SK-N-DZ (cell line): ENCODE measurements at regions not wholly inside any gene's neighbourhood (a gene's known extent, or its start where the extent isn't known, plus 50 kb on each side); places are given as distances from the start of the nearest gene placed in this dataset.
"Not testable (repeated sequence)": the region's sequence is repeated elsewhere in the genome, so short reads cannot be mapped to it uniquely, and the experiment has no call there.

Source experiments
- DNase-seq: peaks from one replicate; pipeline ENCODE4 v3.0.0-alpha.2; 2015; ENCODE audit warnings: low spot score

- not testable (repeated sequence) for DNase-seq
These were observed 111.2 kb upstream of the DEFB108B start for GRCh38 chr11:71721840-71722239.

- DNase-seq = not testable (repeated sequence)
These were observed 109.0 kb upstream of the DEFB108B start for GRCh38 chr11:71723991-71724390.

- not testable (repeated sequence) for DNase-seq
These were observed 102.3 kb upstream of the DEFB108B start for GRCh38 chr11:71730748-71731147.

- DNase-seq = not testable (repeated sequence)
These were observed 98.6 kb upstream of the DEFB108B start for GRCh38 chr11:71734368-71734767.

GRCh38 chr11:71738317-71738716, 94.7 kb upstream of the DEFB108B start:
- not testable (repeated sequence) for DNase-seq

- not testable (repeated sequence) for DNase-seq
These were observed 89.6 kb upstream of the DEFB108B start for GRCh38 chr11:71743385-71743784.

- DNase-seq = not testable (repeated sequence)
These were observed 87.3 kb upstream of the DEFB108B start for GRCh38 chr11:71745656-71746055.

GRCh38 chr11:71746263-71746662, 86.7 kb upstream of the DEFB108B start:
- DNase-seq = not testable (repeated sequence)

- DNase-seq = not testable (repeated sequence)
These were observed 83.9 kb upstream of the DEFB108B start for GRCh38 chr11:71748965-71749620.

GRCh38 chr11:71750908-71751307, 82.1 kb upstream of the DEFB108B start:
- DNase-seq = not testable (repeated sequence)

- DNase-seq = peak; percentile 34
These were observed 68.1 kb upstream of the DEFB108B start for GRCh38 chr11:71764695-71765491.

- DNase-seq = not testable (repeated sequence)
These were observed 66.0 kb upstream of the DEFB108B start for GRCh38 chr11:71767016-71767415.

GRCh38 chr11:71772193-71772592, 60.8 kb upstream of the DEFB108B start:
- not testable (repeated sequence) for DNase-seq

- DNase-seq = no peak
These were observed 58.3 kb upstream of the DEFB108B start for GRCh38 chr11:71774603-71775222.

- DNase-seq = not testable (repeated sequence)
These were observed 52.9 kb upstream of the DEFB108B start for GRCh38 chr11:71780116-71780515.

- DNase-seq = not testable (repeated sequence)
These were observed 52.2 kb upstream of the DEFB108B start for GRCh38 chr11:71780771-71781170.

GRCh38 chr11:71781491-71781890, 51.5 kb upstream of the DEFB108B start:
- not testable (repeated sequence) for DNase-seq

GRCh38 chr11:71782229-71782861, 50.7 kb upstream of the DEFB108B start:
- DNase-seq = not testable (repeated sequence)

- not testable (repeated sequence) for DNase-seq
These were observed 49.8 kb upstream of the DEFB108B start for GRCh38 chr11:71783191-71783590.
